Kidney (tissue), 13 donors: ENCODE measurements at regions not wholly inside any gene's neighbourhood (a gene's known extent, or its start where the extent isn't known, plus 50 kb on each side); places are given as distances from the start of the nearest gene placed in this dataset.
A peak's percentile ranks its signal among the peaks of the same experiment; 100 is the strongest.
"Not testable (repeated sequence)": the region's sequence is repeated elsewhere in the genome, so short reads cannot be mapped to it uniquely, and the experiment has no call there.

Experiments
- DNase-seq, 5 donors: peaks; one replicate each; pipeline ENCODE4 v3.0.0-alpha.2; 2013 to 2020
- FAIRE-seq: peaks from 2 replicates; lab custom pipeline; 2012; peaks lifted over from hg19 to GRCh38; lab: Jason Lieb, UNC
- H3K27ac ChIP-seq, 2 donors: one replicate each; pipeline ENCODE4 v1.7.0; 2013; ENCODE audit warnings: low read depth in 2 of 2, low read length in 2 of 2, inconsistent platforms in 1 of 2
- H3K27me3 ChIP-seq: one replicate; pipeline ENCODE4 v1.7.1; 2013; ENCODE audit warnings: low read length, inconsistent platforms; ENCODE audit not compliant: control insufficient read depth, insufficient read depth
- H3K36me3 ChIP-seq, 3 donors: one replicate each; pipeline versions ENCODE4 v1.7.0 to v1.7.1; 2013; ENCODE audit warnings: low read length in 3 of 3, control low read depth in 1 of 3, inconsistent platforms in 1 of 3; ENCODE audit not compliant: insufficient read depth in 3 of 3, control insufficient read depth in 2 of 3
- H3K4me1 ChIP-seq, 3 donors: one replicate each; pipeline versions ENCODE4 v1.7.0 to v1.7.1; 2013; ENCODE audit warnings: low read length in 3 of 3, inconsistent platforms in 1 of 3, low read depth in 1 of 3; ENCODE audit not compliant: control insufficient read depth in 2 of 3, insufficient read depth in 2 of 3
- H3K4me3 ChIP-seq, 3 donors: one replicate each; pipeline versions ENCODE4 v1.7.0 to v1.8.1; 2013; ENCODE audit warnings: low read length in 3 of 3, control low read depth in 1 of 3, inconsistent platforms in 1 of 3
- H3K9ac ChIP-seq, 3 donors: one replicate each; pipeline versions ENCODE4 v1.7.0 to v1.7.1; 2013; ENCODE audit warnings: low read length in 3 of 3, control low read depth in 1 of 3, inconsistent platforms in 1 of 3
- H3K9me3 ChIP-seq, 3 donors: one replicate each; pipeline versions ENCODE4 v1.7.0 to v1.7.1; 2013; ENCODE audit warnings: low read length in 3 of 3, control low read depth in 1 of 3, inconsistent platforms in 1 of 3; ENCODE audit not compliant: control insufficient read depth in 2 of 3, insufficient read depth in 1 of 3
- CTCF ChIP-seq: IDR thresholded peaks from 3 replicates; pipeline ENCODE4 v1.5.1; 2012; ENCODE audit warnings: mild to moderate bottlenecking, moderate library complexity, borderline replicate concordance; ENCODE audit not compliant: insufficient read depth; ENCODE audit errors: extremely low read depth
- intact Hi-C: fragments of 100-400 bp; cut with DNase I; formaldehyde crosslinking; loops from one replicate; pipeline ENCODE4 v1.11.1; 2022
- donor health status: control.
- donor health status: control.
- donor health status: control.
- donor health status: control.
- donor health status: control.
- donor health status: DM: yes; HTN: yes; CAD: no.
- donor health status: Normal renal cell carcinoma (clear cell type).

- no peak overlapping the region for H3K4me3 ChIP-seq
- DNase-seq (no peak), FAIRE-seq (no peak)
- no peak for TF ChIP-seq CTCF
- no peaks in the 10 kb centered on the region for H3K36me3 ChIP-seq
- H3K4me1 ChIP-seq, result no peaks in the 10 kb centered on the region
- H3K9me3 ChIP-seq, result no peaks in the 10 kb centered on the region
- peaks cover 2% of the 10 kb centered on the region for H3K27me3 ChIP-seq
- no peak overlapping the region for H3K9ac ChIP-seq
- intact Hi-C loops, result no loop called here
- no peak overlapping the region for H3K27ac ChIP-seq
Measured at GRCh38 chrX:19256986-19257385, 86.7 kb upstream of the PDHA1 start.

- H3K36me3 ChIP-seq, DNase-seq, H3K9me3 ChIP-seq, H3K4me1 ChIP-seq, H3K4me3 ChIP-seq, intact Hi-C loops, H3K9ac ChIP-seq, H3K27me3 ChIP-seq, H3K27ac ChIP-seq, FAIRE-seq: not testable (repeated sequence)
Measured at GRCh38 chrX:19261026-19261425, 82.7 kb upstream of the PDHA1 start.

GRCh38 chrX:19270727-19271126 is 73.0 kb upstream of the PDHA1 start:
- DNase-seq, result no peak
- no peak for TF ChIP-seq CTCF
- Histone ChIP-seq H3K9ac (no peak overlapping the region), H3K4me1 (no peaks in the 10 kb centered on the region), H3K27me3 (no peaks in the 10 kb centered on the region), H3K4me3 (no peak overlapping the region), H3K27ac (no peak overlapping the region), H3K36me3 (no peaks in the 10 kb centered on the region), H3K9me3 (no peaks in the 10 kb centered on the region)
- peak; percentile 45 for FAIRE-seq
- intact Hi-C loops, result no loop called here

- Histone ChIP-seq H3K36me3 (no peaks in the 10 kb centered on the region), H3K27ac (no peak overlapping the region), H3K9me3 (no peaks in the 10 kb centered on the region), H3K9ac (no peak overlapping the region), H3K4me3 (no peak overlapping the region), H3K4me1 (no peaks in the 10 kb centered on the region), H3K27me3 (no peaks in the 10 kb centered on the region)
- intact Hi-C loops, result no loop called here
- FAIRE-seq, result no peak
- DNase-seq, result no peak
- no peak for TF ChIP-seq CTCF
Measured at GRCh38 chrX:19272452-19272851, 71.3 kb upstream of the PDHA1 start.
